GM12891 (cell line): ENCODE measurements at regions not wholly inside any gene's neighbourhood (a gene's known extent, or its start where the extent isn't known, plus 50 kb on each side); places are given as distances from the start of the nearest gene placed in this dataset.

Experiments
- DNase-seq: peaks from one replicate; pipeline ENCODE4 v3.0.0; 2011; ENCODE audit warnings: low spot score; ENCODE audit not compliant: insufficient read length
- FAIRE-seq: peaks from 2 replicates; lab custom pipeline; 2011; peaks lifted over from hg19 to GRCh38; lab: Jason Lieb, UNC
- PAX5 ChIP-seq: IDR thresholded peaks from 2 replicates; pipeline ENCODE4 v1.6.1; 2011; ENCODE audit warnings: low read length, moderate library complexity, mild to moderate bottlenecking; ENCODE audit not compliant: insufficient read depth, severe bottlenecking
- POLR2A ChIP-seq: IDR thresholded peaks from 2 replicates; pipeline ENCODE4 v1.6.1; 2011; ENCODE audit warnings: low read depth, low read length, control low read depth
- POLR2AphosphoS5 ChIP-seq: IDR thresholded peaks from 2 replicates; pipeline ENCODE4 v1.6.1; 2011; ENCODE audit warnings: low read depth, low read length, control low read depth
- POU2F2 ChIP-seq: IDR thresholded peaks from 2 replicates; pipeline ENCODE4 v1.6.1; 2011; ENCODE audit warnings: low read depth, mild to moderate bottlenecking, control low read depth, low read length, moderate library complexity
- SPI1 ChIP-seq: IDR thresholded peaks from 2 replicates; pipeline ENCODE4 v1.6.1; 2011; ENCODE audit warnings: low read depth, low read length, control low read depth
- TAF1 ChIP-seq: IDR thresholded peaks from 2 replicates; pipeline ENCODE4 v1.6.1; 2011; ENCODE audit warnings: low read depth, low read length, control low read depth

DNA sequence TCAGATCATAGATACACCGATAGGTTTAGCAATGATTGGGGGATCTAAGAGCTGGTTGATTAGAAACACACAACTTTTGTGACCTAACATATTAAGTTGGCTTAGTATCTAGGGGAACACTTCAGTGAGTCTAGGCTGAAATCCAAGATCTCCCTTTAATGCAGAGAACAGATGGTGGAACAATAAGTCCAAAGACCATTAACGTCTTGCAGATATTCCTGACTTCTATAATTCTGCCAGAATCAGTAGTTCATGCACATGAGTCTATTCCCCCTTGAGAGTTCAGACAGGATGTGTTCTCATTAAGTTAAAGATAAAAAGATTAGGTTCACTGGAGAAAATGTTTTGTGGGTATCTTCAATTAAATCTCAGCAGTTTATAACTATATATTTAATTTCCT is 506.5 kb downstream of the TSN start:
- DNase-seq (no peak), FAIRE-seq (no peak)
- TF ChIP-seq TAF1: no peak
- no peak for TF ChIP-seq SPI1
- no peak for TF ChIP-seq POLR2AphosphoS5
- TF ChIP-seq PAX5: no peak
- TF ChIP-seq POLR2A: no peak
- no peak for TF ChIP-seq POU2F2

- TF ChIP-seq SPI1 (no peak), POLR2AphosphoS5 (no peak), POLR2A (no peak), POU2F2 (no peak), TAF1 (no peak), PAX5 (no peak)
- no peak for DNase-seq
- FAIRE-seq: no peak
Observed at GRCh38 chr2:122263746-122264145, 508.3 kb downstream of the TSN start.

DNA sequence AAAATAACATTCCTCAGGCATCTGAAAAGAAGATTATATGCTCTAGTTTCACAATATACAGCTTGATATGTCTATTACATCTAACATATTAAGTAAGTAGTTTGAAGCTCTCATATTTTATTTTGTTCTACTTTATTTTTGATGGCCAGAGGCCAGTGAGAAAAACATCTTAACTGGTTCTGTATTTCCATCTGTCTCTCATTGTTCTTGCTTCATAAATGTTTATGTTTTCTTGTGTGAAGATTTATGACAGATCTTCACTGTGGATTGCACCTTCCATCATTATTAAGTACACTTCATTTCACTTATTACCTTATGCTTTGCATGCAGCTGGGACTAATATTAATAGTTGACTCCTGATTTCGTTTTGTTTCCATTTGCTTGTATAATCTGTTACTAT is 511.2 kb downstream of the TSN start:
- no peak for FAIRE-seq
- DNase-seq: no peak
- TF ChIP-seq PAX5: no peak
- no peak for TF ChIP-seq TAF1
- no peak for TF ChIP-seq POLR2A
- no peak for TF ChIP-seq SPI1
- no peak for TF ChIP-seq POU2F2
- TF ChIP-seq POLR2AphosphoS5: no peak

- DNase-seq: no peak
- TF ChIP-seq TAF1 (no peak), PAX5 (no peak), POLR2AphosphoS5 (no peak), POU2F2 (no peak), SPI1 (no peak), POLR2A (no peak)
- no peak for FAIRE-seq
Observed at GRCh38 chr2:122267947-122268346, 512.5 kb downstream of the TSN start.

- DNase-seq: no peak
- peak; percentile 87 for FAIRE-seq
- TF ChIP-seq POLR2A (no peak), PAX5 (no peak), TAF1 (no peak), POLR2AphosphoS5 (no peak), POU2F2 (no peak), SPI1 (no peak)
Observed at GRCh38 chr2:122273785-122274419, 518.5 kb downstream of the TSN start.

GRCh38 chr2:122277956-122278355 is 522.5 kb downstream of the TSN start:
- DNase-seq (no peak), FAIRE-seq (no peak)
- TF ChIP-seq SPI1: no peak
- TF ChIP-seq POLR2A: no peak
- no peak for TF ChIP-seq TAF1
- TF ChIP-seq POU2F2: no peak
- TF ChIP-seq PAX5: no peak
- no peak for TF ChIP-seq POLR2AphosphoS5

- no peak for DNase-seq
Observed at GRCh38 chr2:122300758-122301157, 545.3 kb downstream of the TSN start.

GRCh38 chr2:122307763-122308162 is 552.3 kb downstream of the TSN start:
- DNase-seq (no peak), FAIRE-seq (no peak)
- no peak for TF ChIP-seq TAF1
- TF ChIP-seq POLR2AphosphoS5: no peak
- TF ChIP-seq PAX5: no peak
- TF ChIP-seq POU2F2: no peak
- no peak for TF ChIP-seq POLR2A
- no peak for TF ChIP-seq SPI1

More at GRCh38 chr2:122300758-122301157, 545.3 kb downstream of the TSN start:
- no peak for TF ChIP-seq POU2F2
- no peak for TF ChIP-seq PAX5
- no peak for TF ChIP-seq POLR2A
- TF ChIP-seq TAF1: no peak
- no peak for TF ChIP-seq SPI1
- no peak for TF ChIP-seq POLR2AphosphoS5
- no peak for FAIRE-seq

DNA sequence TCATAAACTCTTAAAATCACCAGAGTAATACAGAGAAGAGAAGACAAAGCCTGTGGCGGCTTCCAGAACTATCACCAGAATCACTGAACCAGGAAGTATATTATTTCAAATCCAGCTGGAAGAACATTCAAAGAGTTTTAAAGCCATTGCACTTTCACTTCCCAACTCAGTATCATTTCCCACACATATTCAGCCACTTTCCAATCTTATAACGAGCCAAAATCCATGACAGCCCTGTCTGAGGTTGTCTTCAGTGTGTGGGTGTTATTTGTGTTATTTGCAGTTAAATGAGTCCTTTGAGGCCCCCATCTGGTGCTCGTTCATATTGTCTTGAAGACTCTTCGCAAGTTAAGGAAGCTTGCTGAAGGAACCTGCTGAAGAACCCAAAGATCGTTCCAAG is 559.9 kb downstream of the TSN start:
- no peak for DNase-seq

DNA sequence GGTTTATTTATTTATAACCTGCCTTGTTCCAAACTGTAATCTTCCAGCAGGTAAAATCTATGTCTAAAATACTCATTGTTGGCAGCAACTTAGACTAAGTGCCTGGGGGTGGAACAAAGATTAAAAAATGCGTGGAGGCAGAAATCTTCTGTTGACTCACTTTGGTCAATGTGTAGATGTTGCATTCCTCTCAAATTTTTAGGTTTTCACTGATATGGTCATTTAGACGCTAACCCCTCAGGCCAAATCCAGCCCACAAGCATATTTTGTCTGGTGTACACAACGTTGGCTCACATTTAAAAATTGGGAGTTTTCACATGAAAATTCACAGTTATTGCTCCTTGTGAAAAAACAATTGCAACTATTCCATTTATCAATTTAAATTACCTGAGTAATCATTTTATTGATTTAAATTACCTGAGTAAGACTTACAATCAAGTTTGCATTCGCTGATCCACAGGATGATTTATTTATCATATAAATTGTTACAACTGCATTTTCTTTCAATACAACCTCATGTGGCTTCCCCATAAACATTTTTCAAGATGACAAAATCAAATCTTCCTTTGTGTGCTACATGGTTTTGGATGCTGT is 564.2 kb downstream of the TSN start:
- DNase-seq (no peak), FAIRE-seq (no peak)

More for the DNA sequence above, 559.9 kb downstream of the TSN start:
- no peak for FAIRE-seq
- TF ChIP-seq TAF1: no peak
- TF ChIP-seq POU2F2: no peak
- no peak for TF ChIP-seq SPI1
- no peak for TF ChIP-seq PAX5
- no peak for TF ChIP-seq POLR2AphosphoS5
- no peak for TF ChIP-seq POLR2A

More for the DNA sequence above, 564.2 kb downstream of the TSN start:
- TF ChIP-seq TAF1: no peak
- TF ChIP-seq POLR2A: no peak
- no peak for TF ChIP-seq PAX5
- no peak for TF ChIP-seq SPI1
- no peak for TF ChIP-seq POLR2AphosphoS5
- TF ChIP-seq POU2F2: no peak
